Panc1 (cell line): ENCODE measurements at regions not wholly inside any gene's neighbourhood (a gene's known extent, or its start where the extent isn't known, plus 50 kb on each side); places are given as distances from the start of the nearest gene placed in this dataset.

Experiments
- CTCF ChIP-seq: fragments of 450-650 bp; IDR thresholded peaks from 2 replicates; pipeline ENCODE4 v1.5.1; 2017; ENCODE audit warnings: mild to moderate bottlenecking
- POLR2AphosphoS5 ChIP-seq: IDR thresholded peaks from 2 replicates; pipeline ENCODE4 v1.6.1; 2012; ENCODE audit warnings: mild to moderate bottlenecking, low read depth, low read length, moderate library complexity
- REST ChIP-seq, 2 experiments: IDR thresholded peaks; 2 replicates each; pipeline ENCODE4 v1.6.1; 2011 to 2012; ENCODE audit warnings: low read depth in 2 of 2, control low read depth in 1 of 2, low read length in 1 of 2, mild to moderate bottlenecking in 1 of 2, moderate library complexity in 1 of 2; ENCODE audit not compliant: insufficient read depth in 1 of 2
- TCF7L2 ChIP-seq: IDR thresholded peaks from 2 replicates; pipeline ENCODE4 v1.6.1; 2011; ENCODE audit warnings: mild to moderate bottlenecking, low read depth, low read length, inconsistent platforms

GRCh38 chr5:6003040-6003825 is 375.1 kb downstream of the MED10 start:
- TF ChIP-seq POLR2AphosphoS5 (no peak), CTCF (no peak), TCF7L2 (no peak), REST (IDR thresholded peaks at IDR 0.05; ENCODE audit: insufficient read depth in 1 of 2, low read depth in 2 of 2, low read length in 1 of 2) (no peak)
